H1 (cell line): ENCODE measurements at regions not wholly inside any gene's neighbourhood (a gene's known extent, or its start where the extent isn't known, plus 50 kb on each side); places are given as distances from the start of the nearest gene placed in this dataset.

Source experiments
- CTCF ChIA-PET: fragments of 300-600 bp; sonication (Branson Sonifier 250); formaldehyde crosslinking; loops from one replicate; lab custom pipeline; 2021; ENCODE audit not compliant: partially characterized antibody; lab: Charles Lee
- POLR2A ChIA-PET: fragments of 300-600 bp; sonication (Branson Sonifier 250); formaldehyde crosslinking; loops from one replicate; lab custom pipeline; 2021; ENCODE audit warnings: inconsistent platforms; ENCODE audit not compliant: partially characterized antibody; lab: Charles Lee
- DNase-seq, 2 experiments: peaks; one replicate each; pipeline versions ENCODE4 v3.0.0 to v3.0.0-alpha.2; 2010 to 2022; ENCODE audit warnings: low spot score in 2 of 2, low read depth in 1 of 2, mixed read lengths in 1 of 2
- FAIRE-seq: peaks from 2 replicates; lab custom pipeline; 2011; peaks lifted over from hg19 to GRCh38; lab: Jason Lieb, UNC
- H2AFZ ChIP-seq: 2 replicates; pipeline ENCODE4 v1.8.1; 2012; ENCODE audit warnings: low read length, inconsistent platforms
- H2AK5ac ChIP-seq: 2 replicates; pipeline ENCODE4 v1.6.1; 2013; ENCODE audit warnings: low read depth, low read length
- H2BK120ac ChIP-seq: replicated peaks from 2 replicates; pipeline ENCODE3; 2013; ENCODE audit warnings: low read depth, low read length, inconsistent platforms
- H2BK12ac ChIP-seq: 2 replicates; pipeline ENCODE4 v1.6.1; 2013; ENCODE audit warnings: low read depth, low read length
- H2BK15ac ChIP-seq: 2 replicates; pipeline ENCODE4 v1.6.1; 2013; ENCODE audit warnings: low read length
- H2BK20ac ChIP-seq: 2 replicates; pipeline ENCODE4 v1.6.1; 2013; ENCODE audit warnings: low read length
- H2BK5ac ChIP-seq: 2 replicates; pipeline ENCODE4 v1.6.1; 2013; ENCODE audit warnings: low read depth, low read length
- H3K14ac ChIP-seq: 2 replicates; pipeline ENCODE4 v1.6.1; 2013; ENCODE audit warnings: inconsistent platforms; ENCODE audit not compliant: insufficient read length
- H3K18ac ChIP-seq: 2 replicates; pipeline ENCODE4 v1.6.1; 2013; ENCODE audit warnings: low read length; ENCODE audit errors: extremely low read depth
- H3K23ac ChIP-seq: 2 replicates; pipeline ENCODE4 v1.6.1; 2013; ENCODE audit warnings: inconsistent platforms; ENCODE audit not compliant: insufficient read length
- H3K23me2 ChIP-seq: 2 replicates; pipeline ENCODE4 v1.6.1; 2013; ENCODE audit warnings: low read depth, low read length
- H3K27ac ChIP-seq: 2 replicates; pipeline ENCODE4 v1.6.1; 2011; ENCODE audit warnings: low read depth, low read length, inconsistent platforms
- H3K27me3 ChIP-seq, 4 experiments: replicated peaks in 1 of 4; 1 replicate in 1 of 4; 2 replicates in 3 of 4; pipeline versions ENCODE4 v1.6.1 to v1.8.1; 2011 to 2013; ENCODE audit warnings: low read length in 3 of 4, mild to moderate bottlenecking in 3 of 4, inconsistent platforms in 2 of 4, mixed read lengths in 2 of 4, moderate library complexity in 1 of 4; ENCODE audit not compliant: control insufficient read depth in 3 of 4, insufficient read depth in 3 of 4; ENCODE audit errors: extremely low read depth in 1 of 4
- H3K36me3 ChIP-seq, 4 experiments: 2 replicates each; pipeline versions ENCODE4 v1.6.1 to v1.8.1; 2011 to 2013; ENCODE audit warnings: mild to moderate bottlenecking in 4 of 4, low read length in 3 of 4, moderate library complexity in 2 of 4, control low read depth in 1 of 4, inconsistent platforms in 1 of 4; ENCODE audit not compliant: insufficient read depth in 4 of 4, control insufficient read depth in 2 of 4
- H3K4ac ChIP-seq: replicated peaks from 2 replicates; pipeline ENCODE3; 2013; ENCODE audit warnings: low read length, low read depth, mixed read lengths, inconsistent platforms; ENCODE audit not compliant: insufficient read length
- H3K4me1 ChIP-seq, 4 experiments: replicated peaks in 1 of 4; 1 replicate in 1 of 4; 2 replicates in 3 of 4; pipeline versions ENCODE4 v1.6.1 to v1.8.1; 2011 to 2013; ENCODE audit warnings: low read length in 3 of 4, inconsistent platforms in 2 of 4, mixed read lengths in 1 of 4; ENCODE audit not compliant: insufficient read depth in 4 of 4, control insufficient read depth in 3 of 4
- H3K4me2 ChIP-seq, 2 experiments: 2 replicates each; pipeline versions ENCODE4 v1.6.1 to v1.8.1; 2011 to 2013; ENCODE audit warnings: low read depth in 2 of 2, low read length in 2 of 2, control low read depth in 1 of 2, inconsistent platforms in 1 of 2, mild to moderate bottlenecking in 1 of 2; ENCODE audit not compliant: insufficient read depth in 1 of 2
- H3K4me3 ChIP-seq, 4 experiments: fragments of 200-600, 300-600 bp in 1 of 4; sonication (generic), shearing (Covaris generic), sonication (Bioruptor Twin) in 1 of 4; 2 replicates each; pipeline versions ENCODE4 v1.5.1 to v1.8.1; 2011 to 2016; ENCODE audit warnings: low read length in 4 of 4, low read depth in 3 of 4, control low read depth in 2 of 4, inconsistent platforms in 2 of 4, mild to moderate bottlenecking in 2 of 4, mixed read lengths in 1 of 4, moderate library complexity in 1 of 4; ENCODE audit not compliant: insufficient read depth in 2 of 4; ENCODE audit errors: extremely low read depth in 1 of 4
- H3K56ac ChIP-seq: replicated peaks from 2 replicates; pipeline ENCODE3; 2013; ENCODE audit warnings: low read depth, mild to moderate bottlenecking, mixed read lengths, low read length, inconsistent platforms; ENCODE audit not compliant: insufficient read length
- H3K79me1 ChIP-seq: 2 replicates; pipeline ENCODE4 v1.6.1; 2013; ENCODE audit warnings: low read depth, low read length, control low read depth
- H3K79me2 ChIP-seq, 2 experiments: 2 replicates each; pipeline versions ENCODE4 v1.6.1 to v1.8.1; 2012 to 2013; ENCODE audit warnings: low read length in 2 of 2, mild to moderate bottlenecking in 2 of 2, inconsistent platforms in 1 of 2; ENCODE audit not compliant: insufficient read depth in 2 of 2, control insufficient read depth in 1 of 2
- H3K9ac ChIP-seq, 4 experiments: replicated peaks in 1 of 4; 1 replicate in 1 of 4; 2 replicates in 3 of 4; pipeline versions ENCODE4 v1.6.1 to v1.8.1; 2011 to 2013; ENCODE audit warnings: low read depth in 3 of 4, low read length in 3 of 4, control low read depth in 2 of 4, mild to moderate bottlenecking in 2 of 4, moderate library complexity in 2 of 4, inconsistent platforms in 1 of 4; ENCODE audit errors: extremely low read depth in 1 of 4
- H3K9me3 ChIP-seq, 2 experiments: 2 replicates each; pipeline versions ENCODE4 v1.6.1 to v1.8.1; 2012 to 2013; ENCODE audit warnings: mild to moderate bottlenecking in 2 of 2, moderate library complexity in 2 of 2, control low read depth in 1 of 2, inconsistent platforms in 1 of 2, low read depth in 1 of 2, low read length in 1 of 2, mixed read lengths in 1 of 2; ENCODE audit not compliant: insufficient read depth in 2 of 2
- H4K20me1 ChIP-seq, 2 experiments: replicated peaks in 1 of 2; 2 replicates each; pipeline versions ENCODE3 to v1.8.1; 2011 to 2013; ENCODE audit warnings: inconsistent platforms in 2 of 2, low read length in 2 of 2, mild to moderate bottlenecking in 1 of 2; ENCODE audit not compliant: insufficient read depth in 2 of 2, control insufficient read depth in 1 of 2
- H4K5ac ChIP-seq: 2 replicates; pipeline ENCODE4 v1.6.1; 2013; ENCODE audit warnings: low read length, low read depth, mixed read lengths, inconsistent platforms; ENCODE audit not compliant: insufficient read length
- H4K8ac ChIP-seq: 2 replicates; pipeline ENCODE4 v1.8.0; 2013; ENCODE audit warnings: mild to moderate bottlenecking, moderate library complexity, low read length, inconsistent platforms; ENCODE audit not compliant: insufficient read depth; ENCODE audit errors: extremely low read depth
- H4K91ac ChIP-seq: replicated peaks from 2 replicates; pipeline ENCODE3; 2013; ENCODE audit warnings: low read length, mixed read lengths, inconsistent platforms; ENCODE audit not compliant: insufficient read length
- SIRT6 ChIP-seq: IDR thresholded peaks from one replicate; pipeline ENCODE4 v1.7.1; 2012; ENCODE audit warnings: low read length, inconsistent platforms
- USF2 ChIP-seq: IDR thresholded peaks from 2 replicates; pipeline ENCODE4 v1.6.1; 2011; ENCODE audit warnings: low read length, improper control_type of control experiment
- WGBS, 2 experiments: shearing (Covaris generic) in 1 of 2; methylation state at CpG; one replicate each; pipeline versions ENCODE4 v1.1.6 to v1.1.7; 2013 to 2015; ENCODE audit warnings: low lambda C conversion rate in 2 of 2, mixed read lengths in 2 of 2, inconsistent platforms in 1 of 2, low coverage in 1 of 2, missing lambda C conversion rate in 1 of 2; ENCODE audit not compliant: insufficient replicate concordance in 2 of 2, insufficient coverage in 1 of 2, insufficient read length in 1 of 2; ENCODE audit errors: extremely low coverage in 1 of 2, missing lambda C conversion rate in 1 of 2; 5-methylcytosine and 5-hydroxymethylcytosine counted together
- TF ChIP-seq, protein P1 (sequence below): IDR thresholded peaks from 2 replicates; pipeline ENCODE4 v1.6.1; 2012; ENCODE audit warnings: inconsistent platforms

DNA sequence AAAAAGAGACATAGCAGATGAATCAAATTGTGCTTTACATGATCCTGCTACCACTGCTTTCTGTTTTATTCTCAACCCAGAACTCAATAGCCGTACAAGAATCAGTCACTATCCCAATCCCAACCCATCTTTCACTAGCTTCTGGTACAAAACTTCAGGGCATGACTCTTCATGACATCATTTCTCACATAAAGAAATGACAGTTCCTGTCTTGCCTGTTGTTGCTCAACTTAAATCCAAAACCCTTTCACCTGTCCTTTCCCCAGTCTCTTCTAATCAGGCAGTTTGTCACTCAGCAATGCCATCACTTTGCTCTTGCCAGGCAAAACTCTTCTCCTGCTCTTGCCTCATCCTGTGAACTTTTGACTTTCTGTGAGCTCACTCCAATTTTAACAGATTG is 962.8 kb downstream of the GALC start:
- Histone ChIP-seq H3K23ac (no peak overlapping the region), H3K18ac (no peak overlapping the region), H3K36me3 (no peaks in the 10 kb centered on the region), H2AFZ (no peak overlapping the region), H3K79me1 (no peaks in the 10 kb centered on the region), H3K9ac (no peak overlapping the region), H3K4me2 (no peak overlapping the region), H3K4ac (no peak overlapping the region), H3K56ac (no peak overlapping the region), H3K9me3 (no peaks in the 10 kb centered on the region), H2BK5ac (no peak overlapping the region), H4K8ac (no peak overlapping the region), H4K5ac (no peak overlapping the region), H3K27me3 (no peaks in the 10 kb centered on the region), H4K20me1 (no peaks in the 10 kb centered on the region), H3K14ac (no peak overlapping the region), H2BK15ac (no peak overlapping the region), H3K4me3 (no peak overlapping the region), H3K23me2 (no peaks in the 10 kb centered on the region), H2BK120ac (no peak overlapping the region), H2BK12ac (no peak overlapping the region), H3K79me2 (no peaks in the 10 kb centered on the region), H4K91ac (no peak overlapping the region), H3K27ac (no peak overlapping the region), H2BK20ac (no peak overlapping the region), H2AK5ac (no peak overlapping the region), H3K4me1 (peaks cover 0 to 2% (median 0%) of the 10 kb centered on the region in 4 experiments; a peak in 1 of 7 replicates)
- no peak for TF ChIP-seq SIRT6
- TF ChIP-seq, protein P1, sequence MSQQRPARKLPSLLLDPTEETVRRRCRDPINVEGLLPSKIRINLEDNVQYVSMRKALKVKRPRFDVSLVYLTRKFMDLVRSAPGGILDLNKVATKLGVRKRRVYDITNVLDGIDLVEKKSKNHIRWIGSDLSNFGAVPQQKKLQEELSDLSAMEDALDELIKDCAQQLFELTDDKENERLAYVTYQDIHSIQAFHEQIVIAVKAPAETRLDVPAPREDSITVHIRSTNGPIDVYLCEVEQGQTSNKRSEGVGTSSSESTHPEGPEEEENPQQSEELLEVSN: no peak
- no peak for TF ChIP-seq USF2
- ChIA-PET POLR2A (no interaction called here), CTCF (interaction anchor here (1.2 to 1.5 kb wide), 2 partner anchors 15 to 20 kb away, joined by 3 read pairs; no protein-coding TSS in a partner anchor)
- WGBS, 2 experiments: 92% methylated on average over 1 of the region's 1 CpG; no CpG with 5 or more reads in 1 of the 2 experiments
- no peak for FAIRE-seq
- no peak for DNase-seq
